H54 (cell line): ENCODE measurements at regions not wholly inside any gene's neighbourhood (a gene's known extent, or its start where the extent isn't known, plus 50 kb on each side); places are given as distances from the start of the nearest gene placed in this dataset.

ENCODE experiments used
- DNase-seq: peaks from one replicate; pipeline ENCODE4 v3.0.0; 2011; ENCODE audit warnings: low spot score, mixed read lengths; ENCODE audit not compliant: insufficient read length
- FAIRE-seq: peaks from 3 replicates; lab custom pipeline; 2011; peaks lifted over from hg19 to GRCh38; lab: Jason Lieb, UNC
- POLR2A ChIP-seq: IDR thresholded peaks from 2 replicates; pipeline ENCODE4 v1.6.1; 2011; ENCODE audit warnings: low read depth, mild to moderate bottlenecking, low read length

DNA sequence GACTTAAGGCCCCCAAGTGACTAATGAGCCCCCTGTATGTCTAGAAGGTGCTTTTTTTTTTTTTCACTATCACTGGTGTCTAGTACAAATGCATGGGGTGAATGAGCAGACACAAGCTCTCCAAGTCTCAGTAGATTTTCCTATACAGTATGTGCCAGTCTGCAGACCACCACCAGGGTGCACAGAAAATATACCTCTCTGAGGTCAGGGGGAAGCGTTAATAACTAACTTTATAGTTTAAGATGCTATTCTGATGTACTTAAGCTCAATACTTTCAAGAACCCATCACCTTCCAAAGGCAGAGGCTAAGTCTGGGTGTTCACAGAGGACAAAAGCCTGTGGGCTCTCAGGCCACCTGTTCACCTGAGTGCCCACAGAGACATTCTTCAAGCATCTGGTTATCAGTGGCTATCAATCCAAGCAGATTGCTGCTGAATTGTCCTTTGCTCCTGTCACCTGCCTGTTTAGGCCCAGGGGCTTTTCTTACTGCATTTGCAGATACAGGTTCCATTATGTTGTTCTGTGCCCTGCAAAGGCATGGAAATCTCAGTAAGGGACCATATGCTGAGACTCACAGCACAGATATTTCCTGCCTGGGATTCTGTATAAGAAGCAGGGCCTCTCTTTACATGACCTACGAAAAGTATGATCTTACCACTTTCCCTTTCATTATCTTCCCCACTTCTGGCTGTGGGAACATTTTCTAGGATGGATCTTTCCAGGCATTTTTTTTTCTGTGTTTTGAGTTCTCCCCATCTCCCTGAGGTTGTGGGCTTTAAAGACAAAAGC is 534.6 kb downstream of the TNS1 start:
- DNase-seq (no peak), FAIRE-seq (no peak)
- no peak for TF ChIP-seq POLR2A

- DNase-seq: no peak
- TF ChIP-seq POLR2A: no peak
- FAIRE-seq: no peak
Observed at GRCh38 chr2:217467331-217467730, 535.5 kb downstream of the TNS1 start.

- TF ChIP-seq POLR2A: no peak
- FAIRE-seq (no peak), DNase-seq (no peak)
Observed at GRCh38 chr2:217466805-217467204, 536.0 kb downstream of the TNS1 start.

GRCh38 chr2:217466104-217466503 is 536.7 kb downstream of the TNS1 start:
- no peak for TF ChIP-seq POLR2A
- no peak for FAIRE-seq
- no peak for DNase-seq

DNA sequence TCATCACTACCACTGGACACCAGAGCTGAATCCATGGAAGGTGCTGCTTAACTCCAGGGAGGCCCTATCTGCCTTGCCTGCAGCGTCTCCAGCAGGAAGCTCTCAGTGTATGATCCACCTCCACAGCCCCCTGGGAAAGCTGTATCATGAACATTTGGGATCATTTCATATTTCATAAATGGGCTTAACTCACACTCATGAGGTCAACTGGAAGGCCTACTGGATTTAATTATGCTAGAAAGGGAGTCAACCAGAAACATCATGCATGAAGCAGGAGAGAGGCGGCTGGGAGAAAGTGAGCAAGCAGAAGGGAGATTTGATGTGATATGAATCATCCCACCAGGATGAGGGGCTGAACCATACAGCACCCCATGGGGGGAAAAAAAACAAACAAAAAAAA is 537.7 kb downstream of the TNS1 start:
- TF ChIP-seq POLR2A: no peak
- FAIRE-seq: no peak

DNA sequence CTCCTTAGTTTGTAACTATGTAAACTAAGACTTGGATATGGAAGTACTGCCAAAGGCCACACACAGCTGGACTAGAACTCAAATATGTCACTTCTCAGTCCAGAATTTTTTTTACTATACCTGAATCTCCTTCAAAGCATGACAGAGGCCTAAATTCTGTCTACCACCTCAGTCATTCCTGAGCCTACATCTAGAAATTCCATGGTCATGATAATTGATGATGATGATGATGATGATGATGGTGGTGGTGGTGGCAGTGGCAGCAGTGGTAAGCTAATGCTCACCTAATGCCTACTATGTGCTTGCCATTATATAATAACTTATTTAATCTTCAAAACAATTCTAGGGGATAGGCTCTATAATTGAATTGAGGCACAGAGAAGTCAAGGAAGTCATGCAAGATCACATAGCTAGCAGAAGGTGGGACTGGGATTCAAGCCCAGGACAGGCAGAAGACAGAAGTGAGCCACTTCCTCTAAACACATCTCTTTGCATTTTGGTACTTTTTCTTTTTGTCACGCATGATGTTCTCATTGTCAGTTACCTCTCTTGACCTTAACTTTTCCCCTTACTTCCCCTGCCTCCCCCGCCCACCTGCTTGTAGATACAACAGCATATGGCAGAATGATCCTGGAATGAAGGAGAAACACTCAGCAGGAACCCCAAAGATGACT is 539.3 kb downstream of the TNS1 start:
- DNase-seq (no peak), FAIRE-seq (no peak)
- TF ChIP-seq POLR2A: no peak

More for the DNA sequence above, 537.7 kb downstream of the TNS1 start:
- no peak for DNase-seq

DNA sequence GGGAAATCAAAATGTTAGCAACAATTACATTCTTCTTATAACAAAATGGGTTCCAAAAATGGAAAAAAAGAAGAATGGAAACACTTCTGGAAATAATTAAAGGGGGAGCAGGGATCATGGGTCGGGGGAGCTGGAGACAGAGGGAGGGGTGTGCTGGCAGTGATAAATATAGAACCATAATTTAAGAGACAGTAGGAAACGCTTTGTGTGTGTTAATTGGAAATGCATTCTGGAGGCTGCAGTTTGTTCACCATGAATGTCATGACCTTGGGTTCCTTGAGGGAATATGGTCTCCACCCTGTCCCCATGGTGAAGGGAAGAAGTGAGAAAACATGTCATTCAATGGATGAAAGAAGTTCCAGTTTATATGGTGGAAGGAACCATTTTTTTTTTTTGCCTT is 540.7 kb downstream of the TNS1 start:
- FAIRE-seq (no peak), DNase-seq (no peak)
- no peak for TF ChIP-seq POLR2A

GRCh38 chr2:217461674-217462073 is 541.1 kb downstream of the TNS1 start:
- DNase-seq (no peak), FAIRE-seq (no peak)
- no peak for TF ChIP-seq POLR2A

GRCh38 chr2:217459680-217460405 is 543.0 kb downstream of the TNS1 start:
- TF ChIP-seq POLR2A: no peak

DNA sequence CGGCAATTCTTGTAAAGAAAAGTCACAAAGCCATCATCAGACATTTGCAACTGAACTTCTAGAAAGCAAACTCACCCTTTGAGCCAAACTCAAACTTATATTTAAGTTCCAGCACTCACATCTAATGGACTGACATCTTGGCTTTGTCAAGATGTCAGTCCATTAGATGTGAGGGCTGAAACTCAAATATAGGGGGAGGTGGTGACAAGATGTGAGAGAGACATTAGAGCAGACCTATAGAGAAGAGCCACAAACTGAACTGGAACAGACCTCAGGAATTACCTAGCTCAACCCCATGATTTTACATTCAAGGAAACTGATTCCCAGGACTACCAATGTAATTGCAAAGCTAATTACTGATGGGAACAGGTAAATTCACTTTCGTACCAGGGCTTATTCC is 543.8 kb downstream of the TNS1 start:
- TF ChIP-seq POLR2A: no peak
- FAIRE-seq (no peak), DNase-seq (no peak)

More at GRCh38 chr2:217459680-217460405, 543.0 kb downstream of the TNS1 start:
- DNase-seq (no peak), FAIRE-seq (no peak)

DNA sequence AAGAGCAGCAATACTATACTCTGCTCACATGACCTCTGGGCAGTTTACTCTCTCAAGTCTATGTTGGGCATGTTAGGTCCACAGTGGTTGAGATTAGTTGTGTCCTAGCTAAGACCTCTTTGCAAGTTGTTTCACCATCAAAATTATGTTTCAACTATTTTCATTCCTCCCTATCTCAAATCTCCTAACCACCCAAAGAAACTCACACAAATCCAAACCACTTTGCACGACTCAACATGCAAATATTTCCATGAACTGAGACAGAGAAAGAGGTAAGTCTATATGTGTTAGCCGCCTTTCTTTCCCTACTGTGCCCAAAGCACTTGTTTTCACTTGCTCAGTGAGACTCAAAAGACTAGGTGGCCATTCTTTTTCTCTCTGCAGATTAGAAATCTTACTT is 546.8 kb downstream of the TNS1 start:
- DNase-seq: no peak
- no peak for FAIRE-seq
- no peak for TF ChIP-seq POLR2A

GRCh38 chr2:217452928-217453327 is 549.9 kb downstream of the TNS1 start:
- TF ChIP-seq POLR2A: no peak
- DNase-seq: no peak
- no peak for FAIRE-seq

DNA sequence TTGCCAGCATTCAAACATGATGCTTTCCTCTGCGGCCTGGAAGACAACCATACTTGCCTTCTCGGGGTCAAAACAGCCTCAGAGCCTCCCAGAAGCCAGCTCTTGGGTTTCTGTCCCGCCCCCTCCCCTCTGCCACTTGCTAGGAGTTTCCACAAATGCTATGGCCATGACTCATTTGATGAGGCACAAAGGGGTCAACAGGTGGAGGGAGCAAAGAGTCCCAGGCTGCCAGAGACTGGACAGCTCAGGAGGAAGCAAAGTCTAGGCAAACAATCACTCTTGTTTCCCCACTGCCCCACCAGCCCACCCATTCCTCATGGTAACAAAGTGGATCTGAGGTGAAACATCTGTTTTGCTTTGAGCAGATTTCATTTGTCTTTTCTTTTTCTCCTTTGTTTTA is 551.1 kb downstream of the TNS1 start:
- FAIRE-seq (no peak), DNase-seq (no peak)
- no peak for TF ChIP-seq POLR2A

DNA sequence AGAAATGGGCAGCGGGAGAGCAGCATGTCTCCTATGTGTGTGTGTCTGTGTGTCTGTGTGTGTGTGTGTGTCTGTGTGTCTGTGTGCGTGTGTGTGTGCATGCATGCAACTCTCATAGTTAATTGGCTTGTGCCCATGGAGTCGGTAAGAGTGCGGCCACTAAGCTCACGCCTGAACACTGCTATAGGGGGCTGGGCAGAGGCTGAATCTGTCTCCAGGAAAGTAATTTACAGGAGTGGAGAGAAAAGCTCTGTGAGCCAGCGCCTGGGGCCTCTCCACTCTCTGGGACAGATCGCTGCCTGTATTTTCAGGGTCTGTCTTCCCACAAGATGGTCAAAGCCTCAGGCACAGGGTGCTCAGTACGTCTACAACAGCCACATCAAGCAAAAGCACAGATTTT is 553.4 kb downstream of the TNS1 start:
- DNase-seq (no peak), FAIRE-seq (no peak)
- TF ChIP-seq POLR2A: no peak
